HUES6 (cell line): ENCODE measurements at regions not wholly inside any gene's neighbourhood (a gene's known extent, or its start where the extent isn't known, plus 50 kb on each side); places are given as distances from the start of the nearest gene placed in this dataset.

Experiments used
- H3K27ac ChIP-seq: 2 replicates; pipeline ENCODE4 v1.7.0; 2013; ENCODE audit warnings: low read depth, mild to moderate bottlenecking, low read length, inconsistent platforms
- H3K27me3 ChIP-seq: 2 replicates; pipeline ENCODE4 v1.6.1; 2013; ENCODE audit warnings: low read length; ENCODE audit not compliant: control insufficient read depth, insufficient read depth
- H3K36me3 ChIP-seq: 2 replicates; pipeline ENCODE4 v1.6.1; 2013; ENCODE audit warnings: low read length; ENCODE audit not compliant: control insufficient read depth, insufficient read depth
- H3K4me1 ChIP-seq: 2 replicates; pipeline ENCODE4 v1.6.1; 2013; ENCODE audit warnings: low read length; ENCODE audit not compliant: control insufficient read depth, insufficient read depth
- H3K4me3 ChIP-seq: 2 replicates; pipeline ENCODE4 v1.5.1; 2013; ENCODE audit warnings: low read depth, low read length
- H3K9ac ChIP-seq: one replicate; pipeline ENCODE4 v1.6.1; 2013; ENCODE audit warnings: mild to moderate bottlenecking, low read length
- H3K9me3 ChIP-seq: 2 replicates; pipeline ENCODE4 v1.6.1; 2013; ENCODE audit warnings: low read depth, low read length; ENCODE audit not compliant: control insufficient read depth, insufficient read depth

DNA sequence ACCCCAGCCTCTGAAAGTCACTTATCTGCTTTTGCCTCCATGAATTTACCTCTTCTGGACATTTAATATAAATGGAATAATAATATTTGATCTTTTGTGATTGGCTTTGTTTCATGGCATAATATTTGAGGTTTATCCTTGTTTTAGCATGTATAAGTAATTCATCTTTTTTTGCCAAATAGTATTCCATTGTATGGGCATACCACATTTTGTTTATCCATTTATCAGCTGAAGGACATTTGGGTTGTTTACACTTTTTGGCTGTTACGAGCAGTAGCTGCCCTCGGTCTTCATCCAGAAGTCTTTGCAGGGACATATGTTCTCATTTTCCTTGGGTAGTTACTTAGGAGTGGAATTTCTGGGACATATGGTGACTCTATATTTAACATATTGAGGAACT, 53.0 kb upstream of the SMIM21 start:
- peaks cover 3% of the 10 kb centered on the region; the same call in 1 of the 2 replicates for H3K4me1 ChIP-seq
- H3K9me3 ChIP-seq, result peaks cover 22% of the 10 kb centered on the region
- no peak overlapping the region for H3K9ac ChIP-seq
- H3K4me3 ChIP-seq, result no peak overlapping the region
- no peaks in the 10 kb centered on the region for H3K36me3 ChIP-seq
- no peaks in the 10 kb centered on the region for H3K27me3 ChIP-seq
- H3K27ac ChIP-seq, result no peak overlapping the region

DNA sequence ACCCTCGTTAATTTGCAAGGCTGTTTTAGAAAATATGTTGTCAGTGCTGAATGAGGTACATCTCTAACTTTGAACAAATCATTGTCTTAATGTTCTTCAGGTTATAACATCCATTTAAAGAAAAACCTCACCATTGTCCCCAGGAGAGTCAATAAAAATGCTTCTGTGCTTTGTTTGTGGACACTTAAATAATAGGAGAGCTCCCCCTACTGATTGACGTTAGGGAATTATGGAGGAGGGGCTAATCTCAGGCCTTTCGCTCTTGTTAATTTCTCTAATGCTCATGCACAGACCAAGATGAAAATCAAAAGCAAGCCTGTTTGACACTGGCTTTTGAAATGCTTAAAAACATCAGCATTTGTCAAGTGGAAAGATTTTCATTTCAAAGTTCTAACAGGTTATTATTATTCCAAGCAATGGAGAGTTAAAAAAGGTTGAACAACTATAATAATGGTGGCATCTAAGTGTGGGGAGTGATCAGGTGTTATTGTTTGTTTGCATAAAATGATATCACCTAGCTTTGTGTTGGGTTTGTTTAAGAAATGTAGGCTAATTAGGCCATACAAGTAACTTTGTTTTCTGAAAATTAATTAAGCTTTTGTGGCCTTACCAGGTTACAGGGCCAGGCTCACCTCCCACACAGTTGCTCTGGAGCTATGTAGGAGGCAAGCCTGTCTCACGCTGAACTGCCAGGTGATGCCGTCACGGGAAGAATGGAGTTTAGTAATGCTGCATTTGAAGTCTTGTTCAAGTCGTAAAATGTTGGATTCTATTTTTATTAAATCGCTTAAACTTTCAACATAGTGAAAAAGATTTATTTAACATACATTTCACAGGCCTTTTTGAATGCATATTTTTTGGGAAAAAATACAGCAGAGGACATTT, 51.7 kb upstream of the SMIM21 start:
- Histone ChIP-seq H3K9me3 (peaks cover 22% of the 10 kb centered on the region), H3K27me3 (no peaks in the 10 kb centered on the region), H3K36me3 (no peaks in the 10 kb centered on the region), H3K4me3 (no peak overlapping the region), H3K9ac (no peak overlapping the region), H3K4me1 (peaks cover 3% of the 10 kb centered on the region; the same call in 1 of the 2 replicates), H3K27ac (no peak overlapping the region)

DNA sequence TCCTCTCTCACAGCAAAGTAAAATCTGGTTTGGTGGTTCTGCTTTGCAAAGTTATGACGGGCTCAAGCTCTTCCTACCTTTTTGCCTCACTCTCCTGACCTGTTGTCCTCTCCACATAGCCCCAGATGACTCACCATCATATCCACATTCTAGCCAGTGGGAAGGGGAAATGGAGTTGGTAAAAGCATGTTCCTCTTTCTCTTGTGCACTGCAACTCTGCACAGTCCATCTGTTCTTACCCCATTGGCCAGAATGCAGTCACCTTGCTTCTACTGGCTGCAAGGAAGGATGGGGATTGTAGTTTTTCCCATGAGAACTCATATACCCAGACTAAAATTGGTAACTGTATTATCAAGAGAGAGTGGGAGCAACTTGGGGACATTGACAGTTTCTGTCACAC, 50.4 kb upstream of the SMIM21 start:
- H3K36me3 ChIP-seq, result no peaks in the 10 kb centered on the region
- peaks cover 15% of the 10 kb centered on the region for H3K9me3 ChIP-seq
- H3K27me3 ChIP-seq, result no peaks in the 10 kb centered on the region
- H3K4me3 ChIP-seq, result no peak overlapping the region
- peaks cover 3% of the 10 kb centered on the region; the same call in 1 of the 2 replicates for H3K4me1 ChIP-seq
- no peak overlapping the region for H3K9ac ChIP-seq
- H3K27ac ChIP-seq, result no peak overlapping the region
